H1 (cell line): ENCODE measurements at regions not wholly inside any gene's neighbourhood (a gene's known extent, or its start where the extent isn't known, plus 50 kb on each side); places are given as distances from the start of the nearest gene placed in this dataset.

Source experiments
- CTCF ChIA-PET: fragments of 300-600 bp; sonication (Branson Sonifier 250); formaldehyde crosslinking; loops from one replicate; lab custom pipeline; 2021; ENCODE audit not compliant: partially characterized antibody; lab: Charles Lee
- POLR2A ChIA-PET: fragments of 300-600 bp; sonication (Branson Sonifier 250); formaldehyde crosslinking; loops from one replicate; lab custom pipeline; 2021; ENCODE audit warnings: inconsistent platforms; ENCODE audit not compliant: partially characterized antibody; lab: Charles Lee
- DNase-seq, 2 experiments: peaks; one replicate each; pipeline versions ENCODE4 v3.0.0 to v3.0.0-alpha.2; 2010 to 2022; ENCODE audit warnings: low spot score in 2 of 2, low read depth in 1 of 2, mixed read lengths in 1 of 2
- FAIRE-seq: peaks from 2 replicates; lab custom pipeline; 2011; peaks lifted over from hg19 to GRCh38; lab: Jason Lieb, UNC
- H2AFZ ChIP-seq: 2 replicates; pipeline ENCODE4 v1.8.1; 2012; ENCODE audit warnings: low read length, inconsistent platforms
- H2AK5ac ChIP-seq: 2 replicates; pipeline ENCODE4 v1.6.1; 2013; ENCODE audit warnings: low read depth, low read length
- H2BK120ac ChIP-seq: replicated peaks from 2 replicates; pipeline ENCODE3; 2013; ENCODE audit warnings: low read depth, low read length, inconsistent platforms
- H2BK12ac ChIP-seq: 2 replicates; pipeline ENCODE4 v1.6.1; 2013; ENCODE audit warnings: low read depth, low read length
- H2BK15ac ChIP-seq: 2 replicates; pipeline ENCODE4 v1.6.1; 2013; ENCODE audit warnings: low read length
- H2BK20ac ChIP-seq: 2 replicates; pipeline ENCODE4 v1.6.1; 2013; ENCODE audit warnings: low read length
- H2BK5ac ChIP-seq: 2 replicates; pipeline ENCODE4 v1.6.1; 2013; ENCODE audit warnings: low read depth, low read length
- H3K14ac ChIP-seq: 2 replicates; pipeline ENCODE4 v1.6.1; 2013; ENCODE audit warnings: inconsistent platforms; ENCODE audit not compliant: insufficient read length
- H3K18ac ChIP-seq: 2 replicates; pipeline ENCODE4 v1.6.1; 2013; ENCODE audit warnings: low read length; ENCODE audit errors: extremely low read depth
- H3K23ac ChIP-seq: 2 replicates; pipeline ENCODE4 v1.6.1; 2013; ENCODE audit warnings: inconsistent platforms; ENCODE audit not compliant: insufficient read length
- H3K23me2 ChIP-seq: 2 replicates; pipeline ENCODE4 v1.6.1; 2013; ENCODE audit warnings: low read depth, low read length
- H3K27ac ChIP-seq: 2 replicates; pipeline ENCODE4 v1.6.1; 2011; ENCODE audit warnings: low read depth, low read length, inconsistent platforms
- H3K27me3 ChIP-seq, 4 experiments: replicated peaks in 1 of 4; 1 replicate in 1 of 4; 2 replicates in 3 of 4; pipeline versions ENCODE4 v1.6.1 to v1.8.1; 2011 to 2013; ENCODE audit warnings: low read length in 3 of 4, mild to moderate bottlenecking in 3 of 4, inconsistent platforms in 2 of 4, mixed read lengths in 2 of 4, moderate library complexity in 1 of 4; ENCODE audit not compliant: control insufficient read depth in 3 of 4, insufficient read depth in 3 of 4; ENCODE audit errors: extremely low read depth in 1 of 4
- H3K36me3 ChIP-seq, 4 experiments: 2 replicates each; pipeline versions ENCODE4 v1.6.1 to v1.8.1; 2011 to 2013; ENCODE audit warnings: mild to moderate bottlenecking in 4 of 4, low read length in 3 of 4, moderate library complexity in 2 of 4, control low read depth in 1 of 4, inconsistent platforms in 1 of 4; ENCODE audit not compliant: insufficient read depth in 4 of 4, control insufficient read depth in 2 of 4
- H3K4ac ChIP-seq: replicated peaks from 2 replicates; pipeline ENCODE3; 2013; ENCODE audit warnings: low read length, low read depth, mixed read lengths, inconsistent platforms; ENCODE audit not compliant: insufficient read length
- H3K4me1 ChIP-seq, 4 experiments: replicated peaks in 1 of 4; 1 replicate in 1 of 4; 2 replicates in 3 of 4; pipeline versions ENCODE4 v1.6.1 to v1.8.1; 2011 to 2013; ENCODE audit warnings: low read length in 3 of 4, inconsistent platforms in 2 of 4, mixed read lengths in 1 of 4; ENCODE audit not compliant: insufficient read depth in 4 of 4, control insufficient read depth in 3 of 4
- H3K4me2 ChIP-seq, 2 experiments: 2 replicates each; pipeline versions ENCODE4 v1.6.1 to v1.8.1; 2011 to 2013; ENCODE audit warnings: low read depth in 2 of 2, low read length in 2 of 2, control low read depth in 1 of 2, inconsistent platforms in 1 of 2, mild to moderate bottlenecking in 1 of 2; ENCODE audit not compliant: insufficient read depth in 1 of 2
- H3K4me3 ChIP-seq, 4 experiments: fragments of 200-600, 300-600 bp in 1 of 4; sonication (generic), shearing (Covaris generic), sonication (Bioruptor Twin) in 1 of 4; 2 replicates each; pipeline versions ENCODE4 v1.5.1 to v1.8.1; 2011 to 2016; ENCODE audit warnings: low read length in 4 of 4, low read depth in 3 of 4, control low read depth in 2 of 4, inconsistent platforms in 2 of 4, mild to moderate bottlenecking in 2 of 4, mixed read lengths in 1 of 4, moderate library complexity in 1 of 4; ENCODE audit not compliant: insufficient read depth in 2 of 4; ENCODE audit errors: extremely low read depth in 1 of 4
- H3K56ac ChIP-seq: replicated peaks from 2 replicates; pipeline ENCODE3; 2013; ENCODE audit warnings: low read depth, mild to moderate bottlenecking, mixed read lengths, low read length, inconsistent platforms; ENCODE audit not compliant: insufficient read length
- H3K79me1 ChIP-seq: 2 replicates; pipeline ENCODE4 v1.6.1; 2013; ENCODE audit warnings: low read depth, low read length, control low read depth
- H3K79me2 ChIP-seq, 2 experiments: 2 replicates each; pipeline versions ENCODE4 v1.6.1 to v1.8.1; 2012 to 2013; ENCODE audit warnings: low read length in 2 of 2, mild to moderate bottlenecking in 2 of 2, inconsistent platforms in 1 of 2; ENCODE audit not compliant: insufficient read depth in 2 of 2, control insufficient read depth in 1 of 2
- H3K9ac ChIP-seq, 4 experiments: replicated peaks in 1 of 4; 1 replicate in 1 of 4; 2 replicates in 3 of 4; pipeline versions ENCODE4 v1.6.1 to v1.8.1; 2011 to 2013; ENCODE audit warnings: low read depth in 3 of 4, low read length in 3 of 4, control low read depth in 2 of 4, mild to moderate bottlenecking in 2 of 4, moderate library complexity in 2 of 4, inconsistent platforms in 1 of 4; ENCODE audit errors: extremely low read depth in 1 of 4
- H3K9me3 ChIP-seq, 2 experiments: 2 replicates each; pipeline versions ENCODE4 v1.6.1 to v1.8.1; 2012 to 2013; ENCODE audit warnings: mild to moderate bottlenecking in 2 of 2, moderate library complexity in 2 of 2, control low read depth in 1 of 2, inconsistent platforms in 1 of 2, low read depth in 1 of 2, low read length in 1 of 2, mixed read lengths in 1 of 2; ENCODE audit not compliant: insufficient read depth in 2 of 2
- H4K20me1 ChIP-seq, 2 experiments: replicated peaks in 1 of 2; 2 replicates each; pipeline versions ENCODE3 to v1.8.1; 2011 to 2013; ENCODE audit warnings: inconsistent platforms in 2 of 2, low read length in 2 of 2, mild to moderate bottlenecking in 1 of 2; ENCODE audit not compliant: insufficient read depth in 2 of 2, control insufficient read depth in 1 of 2
- H4K5ac ChIP-seq: 2 replicates; pipeline ENCODE4 v1.6.1; 2013; ENCODE audit warnings: low read length, low read depth, mixed read lengths, inconsistent platforms; ENCODE audit not compliant: insufficient read length
- H4K8ac ChIP-seq: 2 replicates; pipeline ENCODE4 v1.8.0; 2013; ENCODE audit warnings: mild to moderate bottlenecking, moderate library complexity, low read length, inconsistent platforms; ENCODE audit not compliant: insufficient read depth; ENCODE audit errors: extremely low read depth
- H4K91ac ChIP-seq: replicated peaks from 2 replicates; pipeline ENCODE3; 2013; ENCODE audit warnings: low read length, mixed read lengths, inconsistent platforms; ENCODE audit not compliant: insufficient read length
- BRCA1 ChIP-seq: IDR thresholded peaks from 2 replicates; pipeline ENCODE4 v1.6.1; 2012; ENCODE audit warnings: low read depth, low read length, improper control_type of control experiment
- CBX5 ChIP-seq: fragments of 300-800, 300-1000 bp; sonication (generic); IDR thresholded peaks from 2 replicates; pipeline ENCODE4 v1.7.1; 2016; ENCODE audit warnings: antibody characterized with exemption, low read length, low read depth
- CBX8 ChIP-seq: fragments of 300-800, 300-1000 bp; sonication (generic); IDR thresholded peaks from 2 replicates; pipeline ENCODE4 v1.7.1; 2016; ENCODE audit warnings: low read depth, low read length, borderline replicate concordance
- CHD2 ChIP-seq: IDR thresholded peaks from 2 replicates; pipeline ENCODE4 v1.6.1; 2012; ENCODE audit warnings: low read length, improper control_type of control experiment
- GTF2F1 ChIP-seq: IDR thresholded peaks from 2 replicates; pipeline ENCODE4 v1.6.1; 2012; ENCODE audit warnings: low read depth, low read length, improper control_type of control experiment, borderline replicate concordance
- HDAC6 ChIP-seq: IDR thresholded peaks from one replicate; pipeline ENCODE4 v1.7.1; 2012; ENCODE audit warnings: low read depth, mild to moderate bottlenecking, inconsistent platforms, low read length, moderate library complexity
- JUN ChIP-seq: IDR thresholded peaks from 2 replicates; pipeline ENCODE4 v1.6.1; 2011; ENCODE audit warnings: low read depth, mild to moderate bottlenecking, improper control_type of control experiment, low read length
- PHF8 ChIP-seq: fragments of 200-600 bp; sonication (generic); conservative IDR thresholded peaks from 2 replicates; pipeline ENCODE4 v1.7.1; 2012; ENCODE audit warnings: low read depth, mild to moderate bottlenecking, inconsistent platforms, low read length, moderate library complexity
- RXRA ChIP-seq: IDR thresholded peaks from 2 replicates; pipeline ENCODE4 v1.6.1; 2011; ENCODE audit warnings: low read depth, mild to moderate bottlenecking, low read length, moderate library complexity; ENCODE audit not compliant: insufficient read depth
- SIN3A ChIP-seq, 2 experiments: IDR thresholded peaks in 1 of 2; conservative IDR thresholded peaks in 1 of 2; 2 replicates each; pipeline ENCODE4 v1.6.1; 2011 to 2012; ENCODE audit warnings: low read length in 2 of 2, improper control_type of control experiment in 1 of 2, low read depth in 1 of 2, mild to moderate bottlenecking in 1 of 2
- SP2 ChIP-seq: IDR thresholded peaks from 2 replicates; pipeline ENCODE4 v1.6.1; 2012; ENCODE audit warnings: mild to moderate bottlenecking, low read length, inconsistent platforms
- SRF ChIP-seq: IDR thresholded peaks from 2 replicates; pipeline ENCODE4 v1.6.1; 2011; ENCODE audit warnings: mild to moderate bottlenecking, low read depth, low read length, moderate library complexity
- SUZ12 ChIP-seq: fragments of 200-600 bp; sonication (generic); IDR thresholded peaks from 2 replicates; pipeline ENCODE4 v1.6.1; 2012; ENCODE audit warnings: mild to moderate bottlenecking, inconsistent platforms, low read length, moderate library complexity, mixed read lengths
- TBP ChIP-seq: IDR thresholded peaks from 2 replicates; pipeline ENCODE4 v1.6.1; 2011; ENCODE audit warnings: low read depth, low read length, improper control_type of control experiment
- YY1 ChIP-seq: IDR thresholded peaks from 2 replicates; pipeline ENCODE4 v1.6.1; 2011; ENCODE audit warnings: low read depth, mild to moderate bottlenecking, low read length
- ZNF274 ChIP-seq: IDR thresholded peaks from 2 replicates; pipeline ENCODE4 v1.7.0; 2012; ENCODE audit warnings: low read length, borderline replicate concordance; ENCODE audit errors: extremely low read depth
- WGBS, 2 experiments: shearing (Covaris generic) in 1 of 2; methylation state at CpG; one replicate each; pipeline versions ENCODE4 v1.1.6 to v1.1.7; 2013 to 2015; ENCODE audit warnings: low lambda C conversion rate in 2 of 2, mixed read lengths in 2 of 2, inconsistent platforms in 1 of 2, low coverage in 1 of 2, missing lambda C conversion rate in 1 of 2; ENCODE audit not compliant: insufficient replicate concordance in 2 of 2, insufficient coverage in 1 of 2, insufficient read length in 1 of 2; ENCODE audit errors: extremely low coverage in 1 of 2, missing lambda C conversion rate in 1 of 2; 5-methylcytosine and 5-hydroxymethylcytosine counted together

DNA sequence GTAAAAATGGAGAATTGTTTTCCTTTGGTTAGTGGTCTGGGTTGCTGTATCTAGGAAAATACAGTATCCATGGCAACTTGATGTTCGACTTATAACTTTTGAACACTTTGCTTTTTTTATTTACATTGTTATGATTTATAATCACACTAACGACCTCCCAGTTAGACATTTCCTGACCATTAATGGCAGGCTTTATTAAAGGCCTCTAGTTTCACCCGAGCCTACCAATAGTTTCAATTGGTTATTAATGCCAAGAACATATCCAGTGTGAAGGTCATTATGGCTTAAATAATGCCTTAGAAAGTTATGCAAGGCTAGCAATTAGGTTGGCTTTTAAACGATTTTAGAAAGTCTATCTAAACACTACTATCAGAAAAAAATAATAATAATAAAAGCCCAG lies 452.0 kb downstream of the DMRTA1 start:
- Histone ChIP-seq H3K23me2 (no peaks in the 10 kb centered on the region), H3K56ac (no peak overlapping the region)
- POLR2A ChIA-PET, result no interaction called here
- TF ChIP-seq PHF8 (no peak), SRF (no peak), CBX5 (no peak), HDAC6 (no peak), SP2 (no peak), JUN (no peak), CHD2 (no peak), CBX8 (no peak), ZNF274 (no peak), TBP (no peak), SIN3A (conservative IDR thresholded peaks at IDR 0.05 in 1 of 2, IDR thresholded peaks at IDR 0.05 in 1 of 2; ENCODE audit: low read depth in 1 of 2, low read length in 2 of 2) (no peak), GTF2F1 (no peak), BRCA1 (no peak), YY1 (no peak), SUZ12 (no peak), RXRA (no peak)

More for the DNA sequence above, 452.0 kb downstream of the DMRTA1 start:
- H2AK5ac ChIP-seq, result no peak overlapping the region
- CTCF ChIA-PET, result no interaction called here
- H4K20me1 ChIP-seq, result no peaks in the 10 kb centered on the region
- 89% methylated on average over 4 of the region's 4 CpGs; no CpG with 5 or more reads in 1 of the 2 experiments for WGBS, 2 experiments
- no peak for DNase-seq
- no peak overlapping the region for H3K9ac ChIP-seq
- H2BK20ac ChIP-seq, result no peak overlapping the region
- no peak overlapping the region for H3K4me2 ChIP-seq
- no peak overlapping the region for H2BK5ac ChIP-seq
- no peak for FAIRE-seq
- 0 out of 7 replicates have a peak, but pooled peaks cover 0 to 3% (median 0%) of the 10 kb centered on the region in 4 experiments for H3K4me1 ChIP-seq
- no peaks in the 10 kb centered on the region for H3K27me3 ChIP-seq
- no peak overlapping the region for H2BK15ac ChIP-seq
- H4K5ac ChIP-seq, result no peak overlapping the region
- H3K23ac ChIP-seq, result no peak overlapping the region
- H4K91ac ChIP-seq, result no peak overlapping the region
- H3K18ac ChIP-seq, result no peak overlapping the region
- H4K8ac ChIP-seq, result no peak overlapping the region
- H3K14ac ChIP-seq, result no peak overlapping the region
- no peak overlapping the region for H2BK120ac ChIP-seq
- no peaks in the 10 kb centered on the region for H3K9me3 ChIP-seq
- no peaks in the 10 kb centered on the region for H3K79me1 ChIP-seq
- H3K36me3 ChIP-seq, result no peaks in the 10 kb centered on the region
- H3K27ac ChIP-seq, result no peak overlapping the region
- no peak overlapping the region for H3K4me3 ChIP-seq
- no peak overlapping the region for H2BK12ac ChIP-seq
- no peak overlapping the region for H3K4ac ChIP-seq
- no peak overlapping the region for H2AFZ ChIP-seq
- no peaks in the 10 kb centered on the region for H3K79me2 ChIP-seq
